Progenitor cell of endocrine pancreas (in vitro differentiated cells): ENCODE measurements at regions not wholly inside any gene's neighbourhood (a gene's known extent, or its start where the extent isn't known, plus 50 kb on each side); places are given as distances from the start of the nearest gene placed in this dataset.
A peak's percentile ranks its signal among the peaks of the same experiment; 100 is the strongest.

Experiments used
- DNase-seq: peaks from one replicate; pipeline ENCODE4 v3.0.0; 2021; ENCODE audit warnings: low spot score; ENCODE audit not compliant: unreplicated experiment
- H3K27ac Mint-ChIP-seq: 2 replicates; pipeline ENCODE4 v1.8.0; 2021; ENCODE audit warnings: mild to moderate bottlenecking, moderate library complexity, mixed read lengths
- H3K27me3 Mint-ChIP-seq: 2 replicates; pipeline ENCODE4 v1.8.0; 2021; ENCODE audit warnings: mixed read lengths
- H3K36me3 Mint-ChIP-seq: 2 replicates; pipeline ENCODE4 v1.8.0; 2022; ENCODE audit warnings: mixed read lengths; ENCODE audit not compliant: insufficient read depth
- H3K4me1 Mint-ChIP-seq: 2 replicates; pipeline ENCODE4 v1.8.0; 2021; ENCODE audit warnings: low read depth, mixed read lengths
- H3K4me3 Mint-ChIP-seq: 2 replicates; pipeline ENCODE4 v1.8.0; 2021; ENCODE audit warnings: low read depth, mild to moderate bottlenecking, moderate library complexity, mixed read lengths
- H3K9me3 Mint-ChIP-seq: 2 replicates; pipeline ENCODE4 v1.8.0; 2021; ENCODE audit warnings: low read depth, mixed read lengths
- CTCF ChIP-seq: fragments of 200-600 bp; sonication (generic); IDR thresholded peaks from one replicate; pipeline ENCODE4 v1.5.0; 2021; ENCODE audit warnings: antibody characterized with exemption, mild to moderate bottlenecking; ENCODE audit not compliant: unreplicated experiment

- no peak for TF ChIP-seq CTCF
- Mint-ChIP-seq H3K9me3 (no peaks in the 10 kb centered on the region), H3K27me3 (peaks cover 2% of the 10 kb centered on the region), H3K4me3 (peak overlapping the region; percentile 67), H3K27ac (peak overlapping the region; percentile 93), H3K36me3 (no peaks in the 10 kb centered on the region), H3K4me1 (peaks cover 42% of the 10 kb centered on the region)
- DNase-seq: peak; percentile 14
Observed at GRCh38 chr13:106349080-106349931, 186.2 kb downstream of the EFNB2 start.

- no peak for DNase-seq
- no peak for TF ChIP-seq CTCF
- Mint-ChIP-seq H3K9me3 (no peaks in the 10 kb centered on the region), H3K4me1 (peaks cover 45% of the 10 kb centered on the region), H3K36me3 (no peaks in the 10 kb centered on the region), H3K4me3 (peak overlapping the region; percentile 67), H3K27me3 (peaks cover 2% of the 10 kb centered on the region), H3K27ac (peak overlapping the region; percentile 59)
Observed at GRCh38 chr13:106348075-106348840, 187.2 kb downstream of the EFNB2 start.

GRCh38 chr13:106344342-106344741 lies 191.1 kb downstream of the EFNB2 start:
- Mint-ChIP-seq H3K9me3 (peaks cover 18% of the 10 kb centered on the region), H3K4me3 (no peak overlapping the region), H3K36me3 (peaks cover 14% of the 10 kb centered on the region), H3K4me1 (peaks cover 25% of the 10 kb centered on the region), H3K27me3 (no peaks in the 10 kb centered on the region), H3K27ac (no peak overlapping the region)
- DNase-seq: no peak
- no peak for TF ChIP-seq CTCF

GRCh38 chr13:106343836-106344235 lies 191.6 kb downstream of the EFNB2 start:
- no peak for DNase-seq
- Mint-ChIP-seq H3K27ac (no peak overlapping the region), H3K4me1 (peaks cover 20% of the 10 kb centered on the region), H3K4me3 (no peak overlapping the region), H3K9me3 (peaks cover 23% of the 10 kb centered on the region), H3K36me3 (peaks cover 14% of the 10 kb centered on the region), H3K27me3 (no peaks in the 10 kb centered on the region)
- TF ChIP-seq CTCF: no peak

- Mint-ChIP-seq H3K27ac (no peak overlapping the region), H3K27me3 (no peaks in the 10 kb centered on the region), H3K4me3 (no peak overlapping the region), H3K36me3 (peaks cover 14% of the 10 kb centered on the region), H3K9me3 (peaks cover 29% of the 10 kb centered on the region), H3K4me1 (peaks cover 15% of the 10 kb centered on the region)
- DNase-seq: no peak
- TF ChIP-seq CTCF: no peak
Observed at GRCh38 chr13:106340249-106340648, 195.2 kb downstream of the EFNB2 start.
